ENCODE measurements at regions not wholly inside any gene's neighbourhood (a gene's known extent, or its start where the extent isn't known, plus 50 kb on each side); places are given as distances from the start of the nearest gene placed in this dataset.
A peak's percentile ranks its signal among the peaks of the same experiment; 100 is the strongest.

GRCh38 chr3:187978433-187979011 lies 175.4 kb upstream of the LPP start:
- no peak for DNase-seq

GRCh38 chr3:187979564-187979963 lies 174.4 kb upstream of the LPP start:
- no peak for DNase-seq

GRCh38 chr3:187980861-187981260 lies 173.1 kb upstream of the LPP start:
- no peak for DNase-seq

- no peak for DNase-seq
Measured at GRCh38 chr3:187982142-187982541, 171.8 kb upstream of the LPP start.

GRCh38 chr3:187983484-187984124 lies 170.4 kb upstream of the LPP start:
- no peak for DNase-seq

- DNase-seq = no peak
Measured at GRCh38 chr3:187985647-187986046, 168.3 kb upstream of the LPP start.

GRCh38 chr3:187986514-187986934 lies 167.4 kb upstream of the LPP start:
- DNase-seq = peak; percentile 29

GRCh38 chr3:187987187-187987586 lies 166.8 kb upstream of the LPP start:
- no peak for DNase-seq

- peak; percentile 47 for DNase-seq
Measured at GRCh38 chr3:187987924-187988323, 166.0 kb upstream of the LPP start.

GRCh38 chr3:187989575-187990153 lies 164.3 kb upstream of the LPP start:
- DNase-seq = no peak

GRCh38 chr3:187992609-187993008 lies 161.3 kb upstream of the LPP start:
- no peak for DNase-seq

GRCh38 chr3:187994221-187995042 lies 159.5 kb upstream of the LPP start:
- no peak for DNase-seq

GRCh38 chr3:187995043-187995400 lies 158.9 kb upstream of the LPP start:
- no peak for DNase-seq

GRCh38 chr3:187995667-187996066 lies 158.3 kb upstream of the LPP start:
- no peak for DNase-seq

GRCh38 chr3:187996609-187997008 lies 157.3 kb upstream of the LPP start:
- DNase-seq = no peak

- no peak for DNase-seq
Measured at GRCh38 chr3:187997490-187997889, 156.5 kb upstream of the LPP start.

- no peak for DNase-seq
Measured at GRCh38 chr3:187997946-187998561, 155.9 kb upstream of the LPP start.

- DNase-seq = no peak
Measured at GRCh38 chr3:187998611-187999010, 155.3 kb upstream of the LPP start.

- DNase-seq = peak; percentile 16
Measured at GRCh38 chr3:187999821-188000220, 154.1 kb upstream of the LPP start.

GRCh38 chr3:188000361-188000861 lies 153.5 kb upstream of the LPP start:
- DNase-seq = peak; percentile 8

- DNase-seq = no peak
Measured at GRCh38 chr3:188001093-188001492, 152.9 kb upstream of the LPP start.

- no peak for DNase-seq
Measured at GRCh38 chr3:188001926-188002325, 152.0 kb upstream of the LPP start.

GRCh38 chr3:188002626-188003138 lies 151.3 kb upstream of the LPP start:
- no peak for DNase-seq

All from stimulated activated CD4-positive, alpha-beta T cell treated with anti-CD3 and anti-CD28 coated beads, Interleukin-4, amount 100 ng/mL, for 1 hour (primary cell).